Activated T-helper 9 cell treated with anti-CD3 and anti-CD28 coated beads, Interleukin-2, amount 50 U/mL, for 16 hours (primary cell): ENCODE measurements at regions not wholly inside any gene's neighbourhood (a gene's known extent, or its start where the extent isn't known, plus 50 kb on each side); places are given as distances from the start of the nearest gene placed in this dataset.
"Not testable (repeated sequence)": the region's sequence is repeated elsewhere in the genome, so short reads cannot be mapped to it uniquely, and the experiment has no call there.

Source experiments
- DNase-seq: peaks from one replicate; pipeline ENCODE4 v3.0.0-alpha.2; 2020; ENCODE audit warnings: low read depth

- no peak for DNase-seq
Observed at GRCh38 chr7:68846811-68847325, 751.4 kb upstream of the AUTS2 start.

GRCh38 chr7:68853254-68853653, 745.0 kb upstream of the AUTS2 start:
- DNase-seq = no peak

GRCh38 chr7:68857571-68857970, 740.7 kb upstream of the AUTS2 start:
- DNase-seq = no peak

GRCh38 chr7:68858497-68858896, 739.8 kb upstream of the AUTS2 start:
- DNase-seq = no peak

GRCh38 chr7:68861171-68861570, 737.1 kb upstream of the AUTS2 start:
- DNase-seq = no peak

GRCh38 chr7:68862261-68862660, 736.0 kb upstream of the AUTS2 start:
- DNase-seq = no peak

GRCh38 chr7:68862736-68863135, 735.5 kb upstream of the AUTS2 start:
- no peak for DNase-seq

- DNase-seq = no peak
Observed at GRCh38 chr7:68865351-68866199, 732.7 kb upstream of the AUTS2 start.

GRCh38 chr7:68866200-68866570, 732.1 kb upstream of the AUTS2 start:
- no peak for DNase-seq

GRCh38 chr7:68866721-68867120, 731.6 kb upstream of the AUTS2 start:
- DNase-seq = not testable (repeated sequence)

- no peak for DNase-seq
Observed at GRCh38 chr7:68868978-68869377, 729.3 kb upstream of the AUTS2 start.

GRCh38 chr7:68873616-68874015, 724.7 kb upstream of the AUTS2 start:
- DNase-seq = no peak

- DNase-seq = no peak
Observed at GRCh38 chr7:68875857-68876256, 722.4 kb upstream of the AUTS2 start.

- not testable (repeated sequence) for DNase-seq
Observed at GRCh38 chr7:68887116-68887515, 711.2 kb upstream of the AUTS2 start.

GRCh38 chr7:68888971-68889385, 709.3 kb upstream of the AUTS2 start:
- no peak for DNase-seq

GRCh38 chr7:68892236-68892635, 706.0 kb upstream of the AUTS2 start:
- DNase-seq = no peak

GRCh38 chr7:68893411-68893810, 704.9 kb upstream of the AUTS2 start:
- DNase-seq = no peak

- not testable (repeated sequence) for DNase-seq
Observed at GRCh38 chr7:68899156-68899555, 699.1 kb upstream of the AUTS2 start.

GRCh38 chr7:68900096-68900495, 698.2 kb upstream of the AUTS2 start:
- DNase-seq = no peak

- DNase-seq = no peak
Observed at GRCh38 chr7:68904630-68905029, 693.6 kb upstream of the AUTS2 start.

GRCh38 chr7:68911754-68912153, 686.5 kb upstream of the AUTS2 start:
- no peak for DNase-seq

- no peak for DNase-seq
Observed at GRCh38 chr7:68914006-68914405, 684.3 kb upstream of the AUTS2 start.

GRCh38 chr7:68917041-68917651, 681.1 kb upstream of the AUTS2 start:
- no peak for DNase-seq
